ENCODE measurements at regions not wholly inside any gene's neighbourhood (a gene's known extent, or its start where the extent isn't known, plus 50 kb on each side); places are given as distances from the start of the nearest gene placed in this dataset.

- intact Hi-C loops (cut with DNase I; ENCODE audit: low total_unique reads): no loop called here
- TF ChIP-seq POLR2AphosphoS5 (IDR thresholded peaks at IDR 0.05) (no peak), POLR2A (IDR thresholded peaks at IDR 0.05) (no peak), EP300 (IDR thresholded peaks at IDR 0.05) (no peak), CTCF (IDR thresholded peaks at IDR 0.05) (no peak)
- Histone ChIP-seq H3K36me3 (no peaks in the 10 kb centered on the region), H3K4me1 (no peaks in the 10 kb centered on the region), H3K27ac (no peak overlapping the region), H3K27me3 (no peaks in the 10 kb centered on the region), H3K9me3 (peaks cover 0 to 15% (median 10%) of the 10 kb centered on the region in 4 donors), H3K4me3 (no peak overlapping the region)
- DNase-seq: no peak
- WGBS, 5 donors: 85 to 100% (median 96%) methylated on average over 1 of the region's 1 CpG
Observed at GRCh38 chr9:75775966-75776691, 114.3 kb upstream of the PCSK5 start.

GRCh38 chr9:75780185-75780584 is 110.3 kb upstream of the PCSK5 start:
- Histone ChIP-seq H3K27ac (no peak overlapping the region), H3K4me1 (no peaks in the 10 kb centered on the region), H3K9me3 (peaks cover 0 to 4% (median 2%) of the 10 kb centered on the region in 4 donors), H3K4me3 (no peak overlapping the region), H3K36me3 (no peaks in the 10 kb centered on the region), H3K27me3 (no peaks in the 10 kb centered on the region)
- 47 to 68% (median 50%) methylated on average over 1 of the region's 1 CpG for WGBS, 5 donors
- intact Hi-C loops (cut with DNase I; ENCODE audit: low total_unique reads): no loop called here
- no peak for DNase-seq
- TF ChIP-seq EP300 (IDR thresholded peaks at IDR 0.05) (no peak), POLR2A (IDR thresholded peaks at IDR 0.05) (no peak), CTCF (IDR thresholded peaks at IDR 0.05) (no peak), POLR2AphosphoS5 (IDR thresholded peaks at IDR 0.05) (no peak)

- H3K9me3 ChIP-seq: no peaks in the 10 kb centered on the region
- H3K36me3 ChIP-seq: no peaks in the 10 kb centered on the region
- no peak overlapping the region for H3K4me3 ChIP-seq
- H3K4me1 ChIP-seq: no peaks in the 10 kb centered on the region
- WGBS, 5 donors: 55 to 76% (median 64%) methylated on average over 3 of the region's 3 CpGs
- no peak overlapping the region for H3K27ac ChIP-seq
- TF ChIP-seq POLR2AphosphoS5 (IDR thresholded peaks at IDR 0.05) (no peak), CTCF (IDR thresholded peaks at IDR 0.05) (no peak), POLR2A (IDR thresholded peaks at IDR 0.05) (no peak), EP300 (IDR thresholded peaks at IDR 0.05) (no peak)
- intact Hi-C loops (cut with DNase I; ENCODE audit: low total_unique reads): no loop called here
- no peaks in the 10 kb centered on the region for H3K27me3 ChIP-seq
- DNase-seq: no peak
Observed at GRCh38 chr9:75788006-75788634, 102.4 kb upstream of the PCSK5 start.

GRCh38 chr9:75797085-75797580 is 93.3 kb upstream of the PCSK5 start:
- Histone ChIP-seq H3K4me3 (no peak overlapping the region), H3K36me3 (no peaks in the 10 kb centered on the region), H3K27me3 (no peaks in the 10 kb centered on the region), H3K27ac (no peak overlapping the region), H3K9me3 (no peaks in the 10 kb centered on the region), H3K4me1 (no peaks in the 10 kb centered on the region)
- no peak for DNase-seq
- WGBS, 5 donors: 64 to 82% (median 75%) methylated on average over 2 of the region's 2 CpGs
- no peak for TF ChIP-seq EP300 (IDR thresholded peaks at IDR 0.05)
- no peak for TF ChIP-seq CTCF (IDR thresholded peaks at IDR 0.05)
- no peak for TF ChIP-seq POLR2AphosphoS5 (IDR thresholded peaks at IDR 0.05)
- TF ChIP-seq POLR2A (IDR thresholded peaks at IDR 0.05): no peak
- intact Hi-C loops (cut with DNase I; ENCODE audit: low total_unique reads): no loop called here

Measured in stomach (tissue), 8 donors.